Astrocyte of the cerebellum (primary cell): ENCODE measurements at regions not wholly inside any gene's neighbourhood (a gene's known extent, or its start where the extent isn't known, plus 50 kb on each side); places are given as distances from the start of the nearest gene placed in this dataset.

Experiments
- DNase-seq: peaks from one replicate; pipeline ENCODE4 v3.0.0-alpha.2; 2011; ENCODE audit warnings: low read depth
- H3K4me3 ChIP-seq: 2 replicates; pipeline ENCODE4 v1.5.1; 2011; ENCODE audit warnings: mild to moderate bottlenecking, low read depth, low read length, moderate library complexity
- CTCF ChIP-seq: IDR thresholded peaks from 2 replicates; pipeline ENCODE4 v1.5.1; 2012; ENCODE audit warnings: low read length, low read depth, moderate library complexity, mild to moderate bottlenecking; ENCODE audit errors: missing control alignments
- in situ Hi-C: cut with HindIII; loops from 2 replicates; pipeline ENCODE4 v1.10.0; 2017; ENCODE audit warnings: low sequenced_read_pairs

GRCh38 chr11:97109078-97109477 lies 719.3 kb downstream of the JRKL start:
- in situ Hi-C loops, result no loop called here
- H3K4me3 ChIP-seq, result no peak overlapping the region
- no peak for DNase-seq
- TF ChIP-seq CTCF, result no peak

GRCh38 chr11:97110376-97110775 lies 720.6 kb downstream of the JRKL start:
- no peak for TF ChIP-seq CTCF
- no peak overlapping the region for H3K4me3 ChIP-seq
- DNase-seq, result no peak
- in situ Hi-C loops, result no loop called here

GRCh38 chr11:97111559-97111958 lies 721.7 kb downstream of the JRKL start:
- no peak for DNase-seq
- no peak for TF ChIP-seq CTCF
- in situ Hi-C loops, result no loop called here

GRCh38 chr11:97118614-97119200 lies 728.9 kb downstream of the JRKL start:
- DNase-seq, result no peak
- in situ Hi-C loops, result no loop called here
- H3K4me3 ChIP-seq, result no peak overlapping the region
- TF ChIP-seq CTCF, result no peak

More at GRCh38 chr11:97111559-97111958, 721.7 kb downstream of the JRKL start:
- H3K4me3 ChIP-seq, result no peak overlapping the region

GRCh38 chr11:97123237-97123636 lies 733.4 kb downstream of the JRKL start:
- in situ Hi-C loops, result no loop called here
- no peak overlapping the region for H3K4me3 ChIP-seq
- TF ChIP-seq CTCF, result no peak
- DNase-seq, result no peak

- in situ Hi-C loops, result no loop called here
- no peak for TF ChIP-seq CTCF
- no peak for DNase-seq
- no peak overlapping the region for H3K4me3 ChIP-seq
Measured at GRCh38 chr11:97136067-97136466, 746.3 kb downstream of the JRKL start.
